Neutrophil (primary cell): ENCODE measurements at regions not wholly inside any gene's neighbourhood (a gene's known extent, or its start where the extent isn't known, plus 50 kb on each side); places are given as distances from the start of the nearest gene placed in this dataset.

ENCODE experiments used
- H3K27ac ChIP-seq: fragments of 200-600 bp; sonication (generic); 2 replicates; pipeline ENCODE4 v1.5.1; 2016; ENCODE audit warnings: mild to moderate bottlenecking, moderate library complexity
- H3K27me3 ChIP-seq: fragments of 200-600 bp; sonication (generic); 2 replicates; pipeline ENCODE4 v1.6.0; 2016; ENCODE audit warnings: mild to moderate bottlenecking
- H3K36me3 ChIP-seq: fragments of 200-600 bp; sonication (generic); 2 replicates; pipeline ENCODE4 v1.5.1; 2017
- H3K4me1 ChIP-seq, 2 experiments: fragments of 200-600 bp in 1 of 2; sonication (generic) in 1 of 2; 1 replicate in 1 of 2; 2 replicates in 1 of 2; pipeline versions ENCODE4 v1.5.1 to v1.6.1; 2013 to 2016; ENCODE audit warnings: low read depth in 1 of 2, low read length in 1 of 2, mild to moderate bottlenecking in 1 of 2, moderate library complexity in 1 of 2; ENCODE audit not compliant: control insufficient read depth in 1 of 2, insufficient read depth in 1 of 2
- H3K4me3 ChIP-seq, 2 experiments: fragments of 200-600 bp in 1 of 2; sonication (generic) in 1 of 2; 1 replicate in 1 of 2; 2 replicates in 1 of 2; pipeline ENCODE4 v1.5.1; 2013 to 2016; ENCODE audit warnings: low read depth in 1 of 2, low read length in 1 of 2, mild to moderate bottlenecking in 1 of 2, moderate library complexity in 1 of 2
- H3K9me3 ChIP-seq: fragments of 200-600 bp; sonication (generic); 2 replicates; pipeline ENCODE4 v1.5.1; 2016
- CTCF ChIP-seq: fragments of 200-600 bp; sonication (generic); IDR thresholded peaks from 2 replicates; pipeline ENCODE4 v1.5.1; 2016; ENCODE audit warnings: antibody characterized with exemption

- Histone ChIP-seq H3K9me3 (no peaks in the 10 kb centered on the region), H3K27ac (no peak overlapping the region), H3K4me1 (no peaks in the 10 kb centered on the region), H3K4me3 (no peak overlapping the region), H3K27me3 (no peaks in the 10 kb centered on the region), H3K36me3 (no peaks in the 10 kb centered on the region)
- no peak for TF ChIP-seq CTCF
These were observed 107.3 kb downstream of the TOMM20 start for GRCh38 chr1:235021321-235021720.

- no peaks in the 10 kb centered on the region for H3K9me3 ChIP-seq
- no peak overlapping the region for H3K4me3 ChIP-seq
- no peaks in the 10 kb centered on the region for H3K36me3 ChIP-seq
- no peak for TF ChIP-seq CTCF
- H3K4me1 ChIP-seq = no peaks in the 10 kb centered on the region
- no peaks in the 10 kb centered on the region for H3K27me3 ChIP-seq
- H3K27ac ChIP-seq = no peak overlapping the region
These were observed 108.7 kb downstream of the TOMM20 start for GRCh38 chr1:235019961-235020360.

- H3K27ac ChIP-seq = no peak overlapping the region
- no peak for TF ChIP-seq CTCF
These were observed 109.2 kb downstream of the TOMM20 start for GRCh38 chr1:235019471-235019870.

GRCh38 chr1:235018720-235019444 lies 109.8 kb downstream of the TOMM20 start:
- Histone ChIP-seq H3K4me1 (no peaks in the 10 kb centered on the region), H3K9me3 (no peaks in the 10 kb centered on the region), H3K4me3 (no peak overlapping the region), H3K27ac (no peak overlapping the region), H3K36me3 (no peaks in the 10 kb centered on the region), H3K27me3 (no peaks in the 10 kb centered on the region)
- TF ChIP-seq CTCF = no peak

More at GRCh38 chr1:235019471-235019870, 109.2 kb downstream of the TOMM20 start:
- Histone ChIP-seq H3K9me3 (no peaks in the 10 kb centered on the region), H3K4me3 (no peak overlapping the region), H3K36me3 (no peaks in the 10 kb centered on the region), H3K27me3 (no peaks in the 10 kb centered on the region), H3K4me1 (no peaks in the 10 kb centered on the region)

GRCh38 chr1:235018161-235018560 lies 110.5 kb downstream of the TOMM20 start:
- no peak for TF ChIP-seq CTCF
- no peak overlapping the region for H3K27ac ChIP-seq
- no peaks in the 10 kb centered on the region for H3K27me3 ChIP-seq
- H3K9me3 ChIP-seq = no peaks in the 10 kb centered on the region
- H3K36me3 ChIP-seq = no peaks in the 10 kb centered on the region
- no peak overlapping the region for H3K4me3 ChIP-seq
- peaks cover 3 to 5% of the 10 kb centered on the region in 2 experiments for H3K4me1 ChIP-seq
